Neutrophil (primary cell): ENCODE measurements at regions not wholly inside any gene's neighbourhood (a gene's known extent, or its start where the extent isn't known, plus 50 kb on each side); places are given as distances from the start of the nearest gene placed in this dataset.

Source experiments
- H3K27ac ChIP-seq: fragments of 200-600 bp; sonication (generic); 2 replicates; pipeline ENCODE4 v1.5.1; 2016; ENCODE audit warnings: mild to moderate bottlenecking, moderate library complexity
- H3K27me3 ChIP-seq: fragments of 200-600 bp; sonication (generic); 2 replicates; pipeline ENCODE4 v1.6.0; 2016; ENCODE audit warnings: mild to moderate bottlenecking
- H3K36me3 ChIP-seq: fragments of 200-600 bp; sonication (generic); 2 replicates; pipeline ENCODE4 v1.5.1; 2017
- H3K4me1 ChIP-seq, 2 experiments: fragments of 200-600 bp in 1 of 2; sonication (generic) in 1 of 2; 1 replicate in 1 of 2; 2 replicates in 1 of 2; pipeline versions ENCODE4 v1.5.1 to v1.6.1; 2013 to 2016; ENCODE audit warnings: low read depth in 1 of 2, low read length in 1 of 2, mild to moderate bottlenecking in 1 of 2, moderate library complexity in 1 of 2; ENCODE audit not compliant: control insufficient read depth in 1 of 2, insufficient read depth in 1 of 2
- H3K4me3 ChIP-seq, 2 experiments: fragments of 200-600 bp in 1 of 2; sonication (generic) in 1 of 2; 1 replicate in 1 of 2; 2 replicates in 1 of 2; pipeline ENCODE4 v1.5.1; 2013 to 2016; ENCODE audit warnings: low read depth in 1 of 2, low read length in 1 of 2, mild to moderate bottlenecking in 1 of 2, moderate library complexity in 1 of 2
- H3K9me3 ChIP-seq: fragments of 200-600 bp; sonication (generic); 2 replicates; pipeline ENCODE4 v1.5.1; 2016
- TF ChIP-seq, protein P1 (sequence below): fragments of 200-600 bp; sonication (generic); IDR thresholded peaks from 2 replicates; pipeline ENCODE4 v1.5.1; 2016; ENCODE audit warnings: antibody characterized with exemption

DNA sequence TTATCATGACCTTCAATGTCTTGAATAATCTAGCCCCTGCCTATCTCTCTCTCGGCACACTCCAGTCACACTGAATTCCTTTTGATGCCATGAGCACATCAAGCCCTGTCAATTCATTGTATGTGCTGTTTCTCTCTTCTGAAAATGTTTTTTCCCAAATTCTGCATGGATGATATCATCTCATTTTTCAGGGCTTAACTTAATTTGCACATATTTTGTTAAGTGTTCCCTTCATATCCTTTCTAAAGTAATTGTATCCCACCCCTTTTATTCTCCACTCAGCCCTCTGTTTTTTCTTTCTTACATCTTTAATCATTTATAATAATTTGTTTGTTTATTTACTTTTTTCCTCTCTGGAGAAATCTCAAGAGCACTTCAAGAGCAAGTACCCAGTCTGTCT is 149.9 kb downstream of the ZNF326 start:
- Histone ChIP-seq H3K9me3 (no peaks in the 10 kb centered on the region), H3K4me1 (no peaks in the 10 kb centered on the region), H3K36me3 (no peaks in the 10 kb centered on the region), H3K4me3 (no peak overlapping the region), H3K27ac (no peak overlapping the region), H3K27me3 (no peaks in the 10 kb centered on the region)
- TF ChIP-seq, protein P1, sequence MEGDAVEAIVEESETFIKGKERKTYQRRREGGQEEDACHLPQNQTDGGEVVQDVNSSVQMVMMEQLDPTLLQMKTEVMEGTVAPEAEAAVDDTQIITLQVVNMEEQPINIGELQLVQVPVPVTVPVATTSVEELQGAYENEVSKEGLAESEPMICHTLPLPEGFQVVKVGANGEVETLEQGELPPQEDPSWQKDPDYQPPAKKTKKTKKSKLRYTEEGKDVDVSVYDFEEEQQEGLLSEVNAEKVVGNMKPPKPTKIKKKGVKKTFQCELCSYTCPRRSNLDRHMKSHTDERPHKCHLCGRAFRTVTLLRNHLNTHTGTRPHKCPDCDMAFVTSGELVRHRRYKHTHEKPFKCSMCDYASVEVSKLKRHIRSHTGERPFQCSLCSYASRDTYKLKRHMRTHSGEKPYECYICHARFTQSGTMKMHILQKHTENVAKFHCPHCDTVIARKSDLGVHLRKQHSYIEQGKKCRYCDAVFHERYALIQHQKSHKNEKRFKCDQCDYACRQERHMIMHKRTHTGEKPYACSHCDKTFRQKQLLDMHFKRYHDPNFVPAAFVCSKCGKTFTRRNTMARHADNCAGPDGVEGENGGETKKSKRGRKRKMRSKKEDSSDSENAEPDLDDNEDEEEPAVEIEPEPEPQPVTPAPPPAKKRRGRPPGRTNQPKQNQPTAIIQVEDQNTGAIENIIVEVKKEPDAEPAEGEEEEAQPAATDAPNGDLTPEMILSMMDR: no peak

DNA sequence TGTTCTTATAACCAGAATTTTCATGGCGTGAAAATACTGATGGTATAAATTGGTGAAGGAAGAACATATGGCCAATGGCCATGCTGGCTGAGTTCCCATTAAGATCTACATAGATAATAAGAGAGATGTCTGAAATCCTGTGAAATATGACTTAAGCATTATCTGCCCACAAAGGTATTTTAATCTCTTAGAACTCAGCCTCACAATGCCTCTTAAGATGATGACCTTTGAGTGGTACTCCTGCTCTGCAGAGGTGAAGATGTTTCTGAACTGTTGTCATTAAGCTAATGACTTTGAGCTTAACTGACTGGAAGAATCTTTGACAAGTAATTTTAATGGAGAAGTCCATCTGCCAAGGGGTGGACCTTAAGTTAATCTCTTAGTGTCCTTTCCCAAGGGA is 148.7 kb downstream of the ZNF326 start:
- H3K4me1 ChIP-seq: no peaks in the 10 kb centered on the region
- no peak overlapping the region for H3K27ac ChIP-seq
- TF ChIP-seq, protein P1: no peak
- no peaks in the 10 kb centered on the region for H3K27me3 ChIP-seq
- no peaks in the 10 kb centered on the region for H3K9me3 ChIP-seq
- H3K4me3 ChIP-seq: no peak overlapping the region
- no peaks in the 10 kb centered on the region for H3K36me3 ChIP-seq

DNA sequence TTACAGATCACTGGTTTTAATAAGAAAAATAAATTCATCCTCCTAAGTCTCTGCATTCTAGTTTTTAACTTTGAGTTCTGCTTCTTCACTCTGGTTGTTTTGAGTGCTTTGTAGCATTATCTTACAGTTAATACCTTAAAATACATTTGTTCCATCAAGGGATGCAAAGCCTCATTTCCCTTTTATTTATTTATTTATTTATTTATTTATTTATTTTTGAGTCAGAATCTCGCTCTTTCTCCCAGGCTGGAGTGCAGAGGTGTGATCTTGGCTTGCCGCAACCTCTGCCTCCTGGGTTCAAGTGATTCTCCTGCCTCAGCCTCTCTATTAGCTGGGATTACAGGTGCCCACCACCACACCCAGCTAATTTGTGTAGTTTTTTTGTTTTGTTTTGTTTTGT is 147.8 kb downstream of the ZNF326 start:
- H3K4me1 ChIP-seq: no peaks in the 10 kb centered on the region
- H3K9me3 ChIP-seq: no peaks in the 10 kb centered on the region
- no peaks in the 10 kb centered on the region for H3K36me3 ChIP-seq
- H3K27me3 ChIP-seq: no peaks in the 10 kb centered on the region
- H3K4me3 ChIP-seq: no peak overlapping the region
- no peak overlapping the region for H3K27ac ChIP-seq
- TF ChIP-seq, protein P1: no peak

- Histone ChIP-seq H3K4me1 (no peaks in the 10 kb centered on the region), H3K4me3 (no peak overlapping the region), H3K9me3 (no peaks in the 10 kb centered on the region), H3K36me3 (no peaks in the 10 kb centered on the region), H3K27ac (no peak overlapping the region), H3K27me3 (no peaks in the 10 kb centered on the region)
- TF ChIP-seq, protein P1: no peak
Measured at GRCh38 chr1:90139837-90140236, 144.9 kb downstream of the ZNF326 start.

DNA sequence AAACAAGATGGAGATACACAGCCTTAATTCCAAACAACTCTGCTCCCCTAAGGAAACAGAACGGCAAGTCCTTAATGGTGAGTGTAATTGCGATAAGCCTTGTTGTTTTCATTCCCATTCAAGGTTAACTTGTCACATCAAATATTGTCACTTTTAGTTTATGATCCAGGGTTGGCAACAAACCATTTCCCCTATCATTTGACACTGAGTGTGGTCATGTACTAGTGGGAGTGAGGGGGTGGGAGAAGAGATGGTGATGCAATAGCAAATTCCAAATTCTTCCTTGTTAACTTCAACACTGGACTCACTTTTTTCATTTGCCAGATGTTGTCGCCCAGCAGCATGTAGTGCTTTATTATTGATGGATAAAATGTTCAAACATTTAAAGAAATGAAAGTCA is 140.4 kb downstream of the ZNF326 start:
- H3K4me1 ChIP-seq: no peaks in the 10 kb centered on the region
- TF ChIP-seq, protein P1: no peak
- no peaks in the 10 kb centered on the region for H3K36me3 ChIP-seq
- peaks cover 22% of the 10 kb centered on the region for H3K27me3 ChIP-seq
- H3K4me3 ChIP-seq: no peak overlapping the region
- H3K9me3 ChIP-seq: no peaks in the 10 kb centered on the region
- H3K27ac ChIP-seq: no peak overlapping the region
